ENCODE measurements at regions not wholly inside any gene's neighbourhood (a gene's known extent, or its start where the extent isn't known, plus 50 kb on each side); places are given as distances from the start of the nearest gene placed in this dataset.

DNA sequence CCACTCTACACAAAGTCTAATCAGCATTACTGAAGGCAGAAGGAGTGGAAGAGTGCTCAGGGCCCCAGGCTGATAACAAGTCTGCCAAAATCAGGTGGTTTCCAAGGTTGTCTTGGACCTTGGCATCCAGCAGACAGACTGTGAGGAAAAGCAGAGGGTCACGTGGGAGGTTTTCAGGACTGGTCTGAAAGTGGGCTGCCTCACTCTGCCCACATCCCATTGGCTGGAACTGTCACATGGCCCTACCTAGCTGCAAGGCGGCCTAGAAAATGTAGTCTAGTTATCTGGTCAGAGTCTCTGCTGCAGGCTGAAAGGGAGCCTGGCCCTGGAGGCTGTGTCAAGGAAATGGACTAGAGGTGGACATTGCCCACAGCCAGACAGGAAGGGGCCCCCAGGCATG is 310.7 kb upstream of the ASIC2 start:
- TF ChIP-seq POLR2A (IDR thresholded peaks at IDR 0.05) (no peak), CTCF (IDR thresholded peaks at IDR 0.05) (no peak)

Measured in Peyer's patch (tissue), 4 donors.